DOHH2 (cell line): ENCODE measurements at regions not wholly inside any gene's neighbourhood (a gene's known extent, or its start where the extent isn't known, plus 50 kb on each side); places are given as distances from the start of the nearest gene placed in this dataset.

Experiments used
- H3F3A ChIP-seq: fragments of 200-600 bp; sonication (generic), shearing (Covaris generic); 2 replicates; pipeline ENCODE4 v1.6.0; 2016; ENCODE audit warnings: antibody characterized with exemption, mild to moderate bottlenecking; ENCODE audit not compliant: control insufficient read depth, insufficient read depth
- H3K27ac ChIP-seq: fragments of 200-600 bp; sonication (generic); 2 replicates; pipeline ENCODE4 v1.5.1; 2014; ENCODE audit warnings: low read depth, mild to moderate bottlenecking, low read length, moderate library complexity
- H3K27me3 ChIP-seq: fragments of 200-600 bp; sonication (generic); 2 replicates; pipeline ENCODE4 v1.6.1; 2014; ENCODE audit warnings: mild to moderate bottlenecking, low read length, mixed read lengths; ENCODE audit not compliant: control insufficient read depth
- H3K36me3 ChIP-seq: fragments of 200-600 bp; sonication (generic); 2 replicates; pipeline ENCODE4 v1.6.1; 2014; ENCODE audit warnings: mild to moderate bottlenecking, low read length, moderate library complexity, mixed read lengths; ENCODE audit not compliant: control insufficient read depth
- H3K4me1 ChIP-seq: fragments of 200-600 bp; sonication (generic); 2 replicates; pipeline ENCODE4 v1.6.1; 2014; ENCODE audit warnings: mild to moderate bottlenecking, low read length, mixed read lengths; ENCODE audit not compliant: control insufficient read depth
- H3K4me2 ChIP-seq: fragments of 200-600 bp; sonication (generic); 2 replicates; pipeline ENCODE4 v1.6.0; 2014; ENCODE audit warnings: mild to moderate bottlenecking, low read length, moderate library complexity
- H3K4me3 ChIP-seq: fragments of 200-600 bp; sonication (generic); 2 replicates; pipeline ENCODE4 v1.5.1; 2014; ENCODE audit warnings: mild to moderate bottlenecking, low read length, mixed read lengths
- H3K79me2 ChIP-seq: fragments of 200-600 bp; sonication (generic); 2 replicates; pipeline ENCODE4 v1.6.1; 2014; ENCODE audit warnings: mild to moderate bottlenecking, low read length, mixed read lengths; ENCODE audit not compliant: control insufficient read depth
- H3K9me2 ChIP-seq: fragments of 200-600 bp; sonication (generic); replicated peaks from 2 replicates; pipeline ENCODE4 v1.6.1; 2014; ENCODE audit warnings: mild to moderate bottlenecking, low read length, mixed read lengths; ENCODE audit not compliant: control insufficient read depth
- H3K9me3 ChIP-seq: fragments of 200-600 bp; sonication (generic); 2 replicates; pipeline ENCODE4 v1.6.1; 2014; ENCODE audit warnings: antibody characterized with exemption, low read length, mixed read lengths; ENCODE audit not compliant: control insufficient read depth, insufficient read depth
- H4K20me1 ChIP-seq: fragments of 200-600 bp; sonication (generic); 2 replicates; pipeline ENCODE4 v1.6.0; 2014; ENCODE audit warnings: low read depth, mild to moderate bottlenecking, antibody characterized with exemption, low read length, moderate library complexity; ENCODE audit not compliant: control insufficient read depth, insufficient read depth
- EZH2phosphoT487 ChIP-seq: fragments of 200-600 bp; sonication (generic); IDR thresholded peaks from 2 replicates; pipeline ENCODE4 v1.6.1; 2017; ENCODE audit warnings: borderline replicate concordance, mild to moderate bottlenecking, antibody characterized with exemption, low read length, moderate library complexity, mixed read lengths
- TF ChIP-seq, protein P1 (sequence below): fragments of 200-600 bp; sonication (generic); IDR thresholded peaks from one replicate; pipeline ENCODE4 v1.5.1; 2014; ENCODE audit warnings: antibody characterized with exemption, mild to moderate bottlenecking, low read depth, low read length; ENCODE audit not compliant: poor library complexity, severe bottlenecking

DNA sequence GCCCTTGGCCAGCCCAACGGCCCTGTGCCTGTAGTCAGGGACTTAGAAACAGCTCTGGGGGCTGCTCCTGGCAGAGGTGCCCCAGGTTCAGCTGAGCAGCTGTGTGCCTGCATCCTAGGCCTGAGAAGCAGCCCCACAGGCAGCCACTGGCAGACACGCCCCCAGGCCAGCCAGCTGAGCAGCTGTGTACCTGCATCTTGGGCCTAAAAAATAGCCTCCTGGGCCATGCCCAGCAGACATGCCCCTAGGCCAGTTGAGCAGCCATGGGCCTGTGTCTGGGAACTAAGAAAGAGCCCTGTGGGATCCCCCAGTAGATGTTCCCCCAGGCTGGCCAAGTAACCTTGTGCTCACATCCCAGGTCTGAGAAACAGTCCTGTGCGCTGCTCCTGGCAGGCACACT is 64.0 kb downstream of the TBR1 start:
- no peaks in the 10 kb centered on the region for H3K36me3 ChIP-seq
- H3K9me2 ChIP-seq: no peaks in the 10 kb centered on the region
- H3F3A ChIP-seq: no peaks in the 10 kb centered on the region
- no peak overlapping the region for H3K27ac ChIP-seq
- TF ChIP-seq EZH2phosphoT487: no peak
- TF ChIP-seq, protein P1, sequence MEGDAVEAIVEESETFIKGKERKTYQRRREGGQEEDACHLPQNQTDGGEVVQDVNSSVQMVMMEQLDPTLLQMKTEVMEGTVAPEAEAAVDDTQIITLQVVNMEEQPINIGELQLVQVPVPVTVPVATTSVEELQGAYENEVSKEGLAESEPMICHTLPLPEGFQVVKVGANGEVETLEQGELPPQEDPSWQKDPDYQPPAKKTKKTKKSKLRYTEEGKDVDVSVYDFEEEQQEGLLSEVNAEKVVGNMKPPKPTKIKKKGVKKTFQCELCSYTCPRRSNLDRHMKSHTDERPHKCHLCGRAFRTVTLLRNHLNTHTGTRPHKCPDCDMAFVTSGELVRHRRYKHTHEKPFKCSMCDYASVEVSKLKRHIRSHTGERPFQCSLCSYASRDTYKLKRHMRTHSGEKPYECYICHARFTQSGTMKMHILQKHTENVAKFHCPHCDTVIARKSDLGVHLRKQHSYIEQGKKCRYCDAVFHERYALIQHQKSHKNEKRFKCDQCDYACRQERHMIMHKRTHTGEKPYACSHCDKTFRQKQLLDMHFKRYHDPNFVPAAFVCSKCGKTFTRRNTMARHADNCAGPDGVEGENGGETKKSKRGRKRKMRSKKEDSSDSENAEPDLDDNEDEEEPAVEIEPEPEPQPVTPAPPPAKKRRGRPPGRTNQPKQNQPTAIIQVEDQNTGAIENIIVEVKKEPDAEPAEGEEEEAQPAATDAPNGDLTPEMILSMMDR: no peak
- no peaks in the 10 kb centered on the region for H4K20me1 ChIP-seq
- no peak overlapping the region for H3K4me2 ChIP-seq
- H3K27me3 ChIP-seq: no peaks in the 10 kb centered on the region
- H3K9me3 ChIP-seq: peaks cover 15% of the 10 kb centered on the region
- H3K4me1 ChIP-seq: no peaks in the 10 kb centered on the region
- H3K4me3 ChIP-seq: no peak overlapping the region
- H3K79me2 ChIP-seq: no peaks in the 10 kb centered on the region

DNA sequence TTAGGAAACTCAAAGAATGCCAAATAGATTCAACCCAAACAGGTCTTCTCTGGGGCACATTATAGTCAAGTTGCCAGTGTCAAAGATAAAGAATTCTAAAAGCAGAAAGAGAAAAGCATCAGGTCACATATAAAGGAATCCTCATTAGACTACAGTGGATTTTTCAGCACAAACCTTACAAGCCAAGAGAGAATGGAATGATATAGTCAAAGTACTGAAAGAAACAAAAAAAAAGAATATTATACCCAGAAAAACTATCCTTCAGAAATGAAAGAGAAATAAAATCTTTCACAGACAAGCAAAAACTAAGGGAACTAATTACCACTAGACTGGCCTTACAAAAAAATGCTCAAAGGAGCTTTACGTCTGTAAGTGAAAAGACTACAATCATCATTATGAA is 65.5 kb downstream of the TBR1 start:
- H3K36me3 ChIP-seq: no peaks in the 10 kb centered on the region
- TF ChIP-seq, protein P1: no peak
- TF ChIP-seq EZH2phosphoT487: no peak
- H3F3A ChIP-seq: no peaks in the 10 kb centered on the region
- no peak overlapping the region for H3K27ac ChIP-seq
- H3K4me1 ChIP-seq: no peaks in the 10 kb centered on the region
- no peaks in the 10 kb centered on the region for H3K9me2 ChIP-seq
- H3K27me3 ChIP-seq: no peaks in the 10 kb centered on the region
- H3K79me2 ChIP-seq: no peaks in the 10 kb centered on the region
- no peak overlapping the region for H3K4me2 ChIP-seq
- peaks cover 15% of the 10 kb centered on the region for H3K9me3 ChIP-seq
- no peak overlapping the region for H3K4me3 ChIP-seq
- no peaks in the 10 kb centered on the region for H4K20me1 ChIP-seq

DNA sequence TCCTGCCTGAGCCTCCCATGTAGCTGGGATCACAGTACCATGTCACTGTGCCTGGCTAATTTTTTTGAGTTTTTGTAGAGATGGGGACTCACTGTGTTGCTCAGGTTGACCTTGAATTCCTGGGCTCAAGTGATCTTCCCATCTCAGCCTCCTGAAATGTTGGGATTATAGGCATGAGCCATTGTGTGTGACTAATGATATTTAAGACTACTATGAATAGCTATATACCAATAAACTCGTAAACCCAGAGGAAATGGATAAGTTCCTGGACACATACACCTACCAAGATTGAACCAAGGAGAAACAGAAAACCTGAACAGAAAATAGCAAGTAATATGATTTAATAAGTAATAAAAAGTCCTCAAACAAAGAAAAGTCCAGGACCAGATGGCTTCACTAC is 68.0 kb downstream of the TBR1 start:
- Histone ChIP-seq H3K4me2 (no peak overlapping the region), H3K4me3 (no peak overlapping the region), H3K9me3 (peaks cover 15% of the 10 kb centered on the region), H3F3A (no peaks in the 10 kb centered on the region), H3K27ac (no peak overlapping the region), H3K4me1 (no peaks in the 10 kb centered on the region), H4K20me1 (no peaks in the 10 kb centered on the region), H3K36me3 (no peaks in the 10 kb centered on the region), H3K79me2 (no peaks in the 10 kb centered on the region), H3K27me3 (no peaks in the 10 kb centered on the region), H3K9me2 (no peaks in the 10 kb centered on the region)
- TF ChIP-seq, protein P1: no peak
- no peak for TF ChIP-seq EZH2phosphoT487

DNA sequence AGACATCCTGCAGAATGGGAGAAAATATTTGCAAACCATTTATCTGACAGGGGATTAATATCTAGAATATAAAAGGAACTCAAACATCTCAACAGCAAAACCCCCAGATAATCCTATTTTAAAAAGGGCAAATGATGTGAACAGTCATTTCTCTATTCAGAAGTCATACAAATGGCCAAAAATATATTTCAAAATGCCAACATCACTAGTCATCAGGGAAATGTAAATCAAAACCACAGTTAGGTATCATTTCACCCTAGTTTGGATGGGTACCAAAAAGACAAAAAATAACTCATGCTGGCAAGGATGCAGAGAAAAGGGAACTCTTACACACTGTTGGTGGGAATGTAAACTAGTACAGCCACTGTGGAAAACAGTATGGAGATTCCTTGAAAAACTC is 70.0 kb downstream of the TBR1 start:
- Histone ChIP-seq H3K27me3 (no peaks in the 10 kb centered on the region), H3K4me1 (no peaks in the 10 kb centered on the region), H3F3A (no peaks in the 10 kb centered on the region), H3K9me2 (no peaks in the 10 kb centered on the region), H4K20me1 (no peaks in the 10 kb centered on the region), H3K4me3 (no peak overlapping the region), H3K79me2 (no peaks in the 10 kb centered on the region), H3K4me2 (no peak overlapping the region), H3K36me3 (no peaks in the 10 kb centered on the region), H3K27ac (no peak overlapping the region), H3K9me3 (peaks cover under 1% of the 10 kb centered on the region; the same call in 1 of the 2 replicates)
- TF ChIP-seq, protein P1: no peak
- no peak for TF ChIP-seq EZH2phosphoT487
